Keratinocyte (primary cell): ENCODE measurements at regions not wholly inside any gene's neighbourhood (a gene's known extent, or its start where the extent isn't known, plus 50 kb on each side); places are given as distances from the start of the nearest gene placed in this dataset.
A peak's percentile ranks its signal among the peaks of the same experiment; 100 is the strongest.

Source experiments
- DNase-seq: peaks from one replicate; pipeline ENCODE4 v3.0.0-alpha.2; 2011; ENCODE audit warnings: low read depth, missing footprints, low spot score
- FAIRE-seq: peaks from 2 replicates; lab custom pipeline; 2011; peaks lifted over from hg19 to GRCh38; lab: Jason Lieb, UNC
- H2AFZ ChIP-seq: 2 replicates; pipeline ENCODE4 v1.6.0; 2012; ENCODE audit warnings: low read length, control low read depth, inconsistent platforms; ENCODE audit not compliant: control insufficient read depth
- H3K27ac ChIP-seq: 2 replicates; pipeline ENCODE4 v1.5.1; 2011; ENCODE audit warnings: low read length; ENCODE audit not compliant: control insufficient read depth, insufficient read depth
- H3K27me3 ChIP-seq: 3 replicates; pipeline ENCODE4 v1.6.0; 2011; ENCODE audit warnings: low read length; ENCODE audit not compliant: control insufficient read depth, insufficient read depth; ENCODE audit errors: extremely low read depth
- H3K36me3 ChIP-seq, 2 experiments: 2 replicates in 1 of 2; 3 replicates in 1 of 2; pipeline ENCODE4 v1.5.1; 2011; ENCODE audit warnings: low read length in 2 of 2, mild to moderate bottlenecking in 1 of 2; ENCODE audit not compliant: control insufficient read depth in 2 of 2, insufficient read depth in 2 of 2; ENCODE audit errors: extremely low read depth in 1 of 2
- H3K4me1 ChIP-seq: 3 replicates; pipeline ENCODE4 v1.5.1; 2011; ENCODE audit warnings: low read length; ENCODE audit not compliant: control insufficient read depth, insufficient read depth; ENCODE audit errors: extremely low read depth
- H3K4me2 ChIP-seq: 3 replicates; pipeline ENCODE4 v1.6.0; 2011; ENCODE audit warnings: low read depth, low read length; ENCODE audit not compliant: control insufficient read depth, insufficient read depth; ENCODE audit errors: extremely low read depth
- H3K4me3 ChIP-seq, 3 experiments: fragments of 200-600 bp in 1 of 3; sonication (generic) in 1 of 3; 2 replicates in 2 of 3; 3 replicates in 1 of 3; pipeline ENCODE4 v1.5.1; 2011 to 2016; ENCODE audit warnings: low read length in 3 of 3, mild to moderate bottlenecking in 3 of 3, control low read depth in 2 of 3, inconsistent platforms in 1 of 3, low read depth in 1 of 3, mixed read lengths in 1 of 3, mixed run types in 1 of 3, moderate library complexity in 1 of 3; ENCODE audit not compliant: control insufficient read depth in 2 of 3, insufficient read depth in 2 of 3; ENCODE audit errors: extremely low read depth in 1 of 3
- H3K79me2 ChIP-seq: 2 replicates; pipeline ENCODE4 v1.6.0; 2012; ENCODE audit warnings: low read length; ENCODE audit not compliant: control insufficient read depth, insufficient read depth
- H3K9ac ChIP-seq: 3 replicates; pipeline ENCODE4 v1.6.0; 2011; ENCODE audit warnings: low read length; ENCODE audit not compliant: control insufficient read depth, insufficient read depth; ENCODE audit errors: extremely low read depth
- H3K9me1 ChIP-seq: 3 replicates; pipeline ENCODE4 v1.6.0; 2011; ENCODE audit warnings: low read length; ENCODE audit not compliant: control insufficient read depth, insufficient read depth; ENCODE audit errors: extremely low read depth
- H3K9me3 ChIP-seq: 2 replicates; pipeline ENCODE4 v1.5.1; 2012; ENCODE audit warnings: low read depth, low read length; ENCODE audit not compliant: control insufficient read depth
- H4K20me1 ChIP-seq: 3 replicates; pipeline ENCODE4 v1.6.0; 2011; ENCODE audit warnings: low read length; ENCODE audit not compliant: control insufficient read depth, insufficient read depth; ENCODE audit errors: extremely low read depth
- EZH2 ChIP-seq: IDR thresholded peaks from one replicate; pipeline ENCODE4 v1.6.1; 2012; ENCODE audit warnings: inconsistent platforms, mild to moderate bottlenecking, low read length, moderate library complexity
- dilution Hi-C: fragments of 300-500 bp; cut with MboI; formaldehyde crosslinking; loops from one replicate; pipeline ENCODE4 v1.7.0; 2020; ENCODE audit warnings: low sequenced_read_pairs; ENCODE audit not compliant: extremely low pct_ligation_motif_present
- TF ChIP-seq, protein P1 (sequence below), 3 experiments: IDR thresholded peaks in 1 of 3; conservative IDR thresholded peaks in 1 of 3; optimal IDR thresholded peaks in 1 of 3; 2 replicates in 2 of 3; 3 replicates in 1 of 3; pipeline versions ENCODE3 to v1.5.1; 2011; ENCODE audit warnings: low read length in 3 of 3, mild to moderate bottlenecking in 3 of 3, moderate library complexity in 2 of 3, control low read depth in 1 of 3, inconsistent platforms in 1 of 3; ENCODE audit not compliant: insufficient read depth in 2 of 3; ENCODE audit errors: extremely low read depth in 1 of 3

DNA sequence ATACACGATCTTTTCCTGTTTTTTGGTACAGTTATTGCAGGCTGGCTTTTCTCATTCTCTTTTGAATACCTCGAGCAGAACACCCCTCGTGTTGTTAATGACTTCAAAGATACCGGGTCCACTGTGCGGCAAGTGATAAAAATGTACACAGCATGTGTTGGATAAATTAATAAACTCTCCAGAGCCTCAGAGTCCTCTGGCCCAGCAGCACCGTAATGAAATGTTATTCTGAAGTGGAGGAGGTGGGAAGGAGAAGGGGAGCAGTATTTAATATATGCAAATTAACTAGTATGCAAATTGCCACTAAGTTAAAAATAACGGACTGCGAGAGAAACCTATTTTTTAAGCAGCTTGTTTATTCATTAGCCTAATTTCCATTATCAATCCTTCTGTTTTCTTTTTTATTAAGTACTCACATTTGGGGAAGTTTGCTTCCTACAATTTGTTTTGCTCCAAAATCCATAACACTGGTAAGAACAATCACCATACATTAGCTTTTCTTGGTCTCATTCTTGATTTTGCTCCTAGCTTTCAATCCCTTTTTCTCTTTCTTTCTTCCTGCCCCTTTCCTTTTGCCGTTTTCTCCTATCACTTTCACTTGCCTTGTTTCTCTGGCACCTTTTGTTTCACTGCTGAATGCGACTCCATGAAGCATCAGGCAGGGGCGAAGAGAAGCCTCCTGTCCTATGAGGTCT, 462.3 kb upstream of the PPP2R3A start:
- H3K9me1 ChIP-seq = no peaks in the 10 kb centered on the region
- H3K4me3 ChIP-seq = no peak overlapping the region
- TF ChIP-seq, protein P1, sequence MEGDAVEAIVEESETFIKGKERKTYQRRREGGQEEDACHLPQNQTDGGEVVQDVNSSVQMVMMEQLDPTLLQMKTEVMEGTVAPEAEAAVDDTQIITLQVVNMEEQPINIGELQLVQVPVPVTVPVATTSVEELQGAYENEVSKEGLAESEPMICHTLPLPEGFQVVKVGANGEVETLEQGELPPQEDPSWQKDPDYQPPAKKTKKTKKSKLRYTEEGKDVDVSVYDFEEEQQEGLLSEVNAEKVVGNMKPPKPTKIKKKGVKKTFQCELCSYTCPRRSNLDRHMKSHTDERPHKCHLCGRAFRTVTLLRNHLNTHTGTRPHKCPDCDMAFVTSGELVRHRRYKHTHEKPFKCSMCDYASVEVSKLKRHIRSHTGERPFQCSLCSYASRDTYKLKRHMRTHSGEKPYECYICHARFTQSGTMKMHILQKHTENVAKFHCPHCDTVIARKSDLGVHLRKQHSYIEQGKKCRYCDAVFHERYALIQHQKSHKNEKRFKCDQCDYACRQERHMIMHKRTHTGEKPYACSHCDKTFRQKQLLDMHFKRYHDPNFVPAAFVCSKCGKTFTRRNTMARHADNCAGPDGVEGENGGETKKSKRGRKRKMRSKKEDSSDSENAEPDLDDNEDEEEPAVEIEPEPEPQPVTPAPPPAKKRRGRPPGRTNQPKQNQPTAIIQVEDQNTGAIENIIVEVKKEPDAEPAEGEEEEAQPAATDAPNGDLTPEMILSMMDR (optimal IDR thresholded peaks at IDR 0.05 in 1 of 3, IDR thresholded peaks at IDR 0.05 in 1 of 3, conservative IDR thresholded peaks at IDR 0.05 in 1 of 3; ENCODE audit: extremely low read depth in 1 of 3, insufficient read depth in 2 of 3, low read length in 3 of 3) = no peak
- TF ChIP-seq EZH2 = no peak
- no peaks in the 10 kb centered on the region for H3K36me3 ChIP-seq
- FAIRE-seq (no peak), DNase-seq (no peak)
- no peaks in the 10 kb centered on the region for H4K20me1 ChIP-seq
- no peaks in the 10 kb centered on the region for H3K9me3 ChIP-seq
- H3K27ac ChIP-seq = no peak overlapping the region
- no peaks in the 10 kb centered on the region for H3K4me1 ChIP-seq
- no peak overlapping the region for H3K9ac ChIP-seq
- H3K4me2 ChIP-seq = no peak overlapping the region
- peaks cover 4% of the 10 kb centered on the region for H3K27me3 ChIP-seq
- dilution Hi-C loops = no loop called here
- H3K79me2 ChIP-seq = no peaks in the 10 kb centered on the region
- H2AFZ ChIP-seq = no peak overlapping the region

DNA sequence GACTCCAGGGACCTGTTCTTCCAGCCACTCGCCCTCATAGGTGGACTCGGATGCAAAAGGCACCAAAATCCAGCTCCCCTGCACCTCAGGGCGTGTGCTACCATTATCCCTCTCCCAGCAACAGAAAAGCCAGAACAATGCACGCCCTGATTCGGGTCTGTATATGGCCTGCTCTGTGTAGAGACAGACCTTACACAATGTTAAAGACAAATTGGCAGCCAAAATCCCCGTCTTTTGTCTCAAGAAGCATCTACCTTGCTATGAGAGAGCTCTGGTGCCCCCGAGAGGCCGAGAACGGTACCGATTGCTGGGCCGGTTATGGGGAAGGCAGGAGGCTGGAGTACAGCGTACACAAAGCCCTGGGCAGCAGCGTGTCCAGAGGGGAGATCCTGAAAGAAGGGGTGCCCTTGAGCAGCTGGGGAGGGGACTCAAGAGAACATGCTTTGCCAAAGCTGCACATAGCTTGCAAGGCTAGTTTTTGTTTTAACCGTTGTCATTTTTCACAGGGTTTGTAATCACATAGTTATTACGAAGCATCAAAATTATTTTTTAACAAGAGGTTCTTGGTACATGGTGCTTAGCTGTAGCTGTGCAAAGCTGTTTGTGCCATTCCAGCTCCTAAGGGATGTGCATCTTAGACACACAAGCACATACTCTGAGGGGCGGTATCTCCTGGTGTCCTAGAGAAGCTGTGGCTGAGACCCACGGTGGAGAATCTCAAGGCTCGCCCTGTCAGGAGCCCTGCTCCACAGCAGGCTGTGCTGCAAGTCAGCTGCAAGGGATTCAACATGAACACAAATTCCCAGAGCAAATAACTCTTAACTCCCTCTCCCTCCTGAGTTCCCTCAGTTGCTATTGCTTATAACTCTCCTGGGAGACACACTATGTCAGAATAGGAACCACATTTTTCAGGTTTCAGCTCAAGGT, 461.5 kb upstream of the PPP2R3A start:
- Histone ChIP-seq H3K79me2 (no peaks in the 10 kb centered on the region), H3K9me1 (no peaks in the 10 kb centered on the region), H3K9me3 (no peaks in the 10 kb centered on the region), H3K4me2 (no peak overlapping the region), H3K27ac (no peak overlapping the region), H2AFZ (no peak overlapping the region), H3K36me3 (no peaks in the 10 kb centered on the region), H3K4me1 (no peaks in the 10 kb centered on the region), H3K4me3 (no peak overlapping the region), H3K9ac (no peak overlapping the region), H4K20me1 (no peaks in the 10 kb centered on the region), H3K27me3 (peaks cover 4% of the 10 kb centered on the region)
- FAIRE-seq (no peak), DNase-seq (peak; percentile 5)
- dilution Hi-C loops = no loop called here
- no peak for TF ChIP-seq EZH2
- TF ChIP-seq, protein P1 (optimal IDR thresholded peaks at IDR 0.05 in 1 of 3, IDR thresholded peaks at IDR 0.05 in 1 of 3, conservative IDR thresholded peaks at IDR 0.05 in 1 of 3; ENCODE audit: extremely low read depth in 1 of 3, insufficient read depth in 2 of 3, low read length in 3 of 3) = peak; percentile 81 to 83 (median 83)
